AG09309 (cell line): ENCODE measurements at regions not wholly inside any gene's neighbourhood (a gene's known extent, or its start where the extent isn't known, plus 50 kb on each side); places are given as distances from the start of the nearest gene placed in this dataset.
A peak's percentile ranks its signal among the peaks of the same experiment; 100 is the strongest.

ENCODE experiments used
- DNase-seq: peaks from one replicate; pipeline ENCODE4 v3.0.0-alpha.2; 2010; ENCODE audit warnings: low read depth
- H3K4me3 ChIP-seq: 2 replicates; pipeline ENCODE4 v1.5.1; 2011; ENCODE audit warnings: mild to moderate bottlenecking, low read depth, low read length, moderate library complexity; ENCODE audit not compliant: control insufficient read depth
- CTCF ChIP-seq: IDR thresholded peaks from 2 replicates; pipeline ENCODE4 v1.5.1; 2011; ENCODE audit warnings: mild to moderate bottlenecking, low read depth, low read length, inconsistent platforms; ENCODE audit not compliant: insufficient read depth, control insufficient read depth; ENCODE audit errors: missing control alignments

DNA sequence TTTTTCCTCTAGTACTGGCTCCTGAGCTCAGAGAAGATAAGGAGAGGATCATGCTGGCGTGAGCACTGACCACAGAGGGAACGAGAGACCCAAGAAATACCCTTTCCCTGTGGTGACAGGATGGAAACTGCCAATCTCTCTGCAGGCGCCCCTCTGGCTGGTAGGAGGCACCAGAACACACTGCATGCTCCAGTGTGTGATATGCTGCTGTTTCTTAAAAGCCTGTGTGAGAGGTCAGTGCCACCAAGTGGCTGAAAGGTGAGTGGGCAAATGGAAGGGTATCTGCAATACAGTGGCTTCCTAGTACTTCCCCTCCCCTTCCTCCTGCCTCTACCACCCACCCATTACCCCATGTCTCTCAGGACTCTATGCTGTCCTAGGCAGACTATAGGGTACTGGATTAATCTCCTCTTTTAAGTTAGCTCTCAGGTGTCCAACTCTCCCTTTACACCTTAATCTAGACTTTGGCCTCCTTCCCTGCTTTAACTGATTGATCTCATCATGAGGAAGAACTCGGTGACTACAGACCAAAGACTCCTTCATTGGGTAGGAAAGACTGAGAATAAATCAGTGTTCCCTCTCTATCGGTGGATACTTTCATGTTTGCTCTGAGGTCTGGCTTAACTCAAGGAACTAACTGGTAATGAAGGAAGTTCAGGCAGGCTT lies 283.6 kb downstream of the ADRA2A start:
- TF ChIP-seq CTCF: peak; percentile 30
- no peak overlapping the region for H3K4me3 ChIP-seq
- DNase-seq: no peak

DNA sequence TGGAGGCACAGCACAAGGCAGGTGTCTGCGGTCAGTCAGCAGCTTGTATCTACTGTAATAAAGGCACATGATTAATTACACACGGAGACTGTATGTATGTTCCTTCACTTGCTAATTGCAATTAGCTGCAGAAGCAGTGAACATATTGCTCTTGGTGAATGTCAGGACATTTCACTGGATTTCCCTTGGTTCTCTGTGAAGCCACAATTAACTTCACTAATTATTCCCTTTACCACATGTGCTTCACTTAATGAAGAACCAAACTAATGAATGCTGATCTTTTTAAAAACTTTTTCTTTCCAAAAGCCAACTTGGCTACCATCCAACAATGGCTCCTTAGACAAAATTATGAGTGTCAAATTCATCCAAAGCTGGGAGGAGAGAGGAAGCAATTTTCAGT lies 290.7 kb downstream of the ADRA2A start:
- no peak for DNase-seq
- no peak overlapping the region for H3K4me3 ChIP-seq
- TF ChIP-seq CTCF: no peak

DNA sequence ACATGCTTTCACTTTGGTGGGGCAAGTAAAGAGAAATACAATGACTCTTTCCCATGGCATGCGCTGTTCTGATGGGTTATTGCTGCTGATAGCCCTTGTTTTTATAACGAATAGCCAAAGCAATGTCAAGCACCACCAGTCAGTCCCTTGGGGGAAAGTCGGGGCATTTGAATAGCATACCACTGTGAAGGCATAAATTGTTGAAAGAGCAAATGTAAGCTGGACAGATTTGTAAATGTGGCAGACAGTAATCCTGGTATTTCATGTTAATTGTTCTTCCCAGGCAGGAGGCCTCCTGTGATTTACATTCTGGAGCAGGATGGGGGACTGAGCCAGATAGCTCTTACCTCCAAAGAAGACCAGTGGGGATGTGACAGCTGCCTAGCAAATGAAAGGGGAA lies 293.3 kb downstream of the ADRA2A start:
- TF ChIP-seq CTCF: no peak
- no peak overlapping the region for H3K4me3 ChIP-seq
- no peak for DNase-seq

DNA sequence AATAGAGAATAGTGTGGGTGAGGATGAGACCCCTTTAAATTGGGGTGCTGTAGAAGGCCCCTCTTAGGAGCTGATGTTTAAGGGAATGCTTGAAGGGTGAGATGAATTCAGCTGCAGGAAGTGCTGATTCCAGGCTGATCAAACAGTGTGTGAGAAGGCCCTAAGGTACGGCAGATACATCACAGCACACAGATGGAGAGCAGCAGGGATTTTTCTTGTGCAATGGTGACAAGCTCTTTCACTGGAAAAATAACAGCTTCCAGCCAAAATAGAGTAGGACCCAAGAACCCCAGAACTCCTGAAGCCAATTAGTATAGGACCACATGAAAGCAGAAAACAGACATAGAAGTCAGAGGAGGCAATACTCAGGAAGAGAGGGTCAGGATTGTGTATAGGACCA lies 296.9 kb downstream of the ADRA2A start:
- no peak for TF ChIP-seq CTCF
- H3K4me3 ChIP-seq: no peak overlapping the region
- DNase-seq: no peak

- no peak for DNase-seq
- no peak for TF ChIP-seq CTCF
- no peak overlapping the region for H3K4me3 ChIP-seq
Measured at GRCh38 chr10:111379534-111380187, 302.8 kb downstream of the ADRA2A start.

GRCh38 chr10:111384556-111384955 lies 307.7 kb downstream of the ADRA2A start:
- no peak for DNase-seq
- TF ChIP-seq CTCF: no peak
- H3K4me3 ChIP-seq: no peak overlapping the region
